Transverse colon (tissue), 4 donors: ENCODE measurements at regions not wholly inside any gene's neighbourhood (a gene's known extent, or its start where the extent isn't known, plus 50 kb on each side); places are given as distances from the start of the nearest gene placed in this dataset.

Experiments
- DNase-seq: peaks from one replicate; pipeline ENCODE4 v3.0.0-alpha.2; 2019
- H3K27ac ChIP-seq, 4 donors: fragments of 200-600 bp; sonication (generic); 2 replicates each; pipeline ENCODE4 v1.5.1; 2016 to 2018; ENCODE audit warnings: inconsistent platforms in 4 of 4
- H3K27me3 ChIP-seq: fragments of 200-600 bp; sonication (generic); 2 replicates; pipeline ENCODE4 v1.5.1; 2017; ENCODE audit warnings: inconsistent platforms
- H3K36me3 ChIP-seq, 4 donors: fragments of 200-600 bp; sonication (generic); 2 replicates each; pipeline ENCODE4 v1.5.1; 2017 to 2019; ENCODE audit warnings: inconsistent platforms in 4 of 4
- H3K4me1 ChIP-seq, 4 donors: fragments of 200-600 bp; sonication (generic); 2 replicates each; pipeline ENCODE4 v1.5.1; 2017 to 2020; ENCODE audit warnings: inconsistent platforms in 4 of 4
- H3K4me3 ChIP-seq, 4 donors: fragments of 200-600 bp; sonication (generic); 1 replicate in 1 of 4; 2 replicates in 3 of 4; pipeline versions ENCODE4 v1.5.1 to v1.6.1; 2017 to 2019; ENCODE audit warnings: inconsistent platforms in 4 of 4
- H3K9me3 ChIP-seq, 2 donors: fragments of 200-600 bp; sonication (generic); 2 replicates each; pipeline ENCODE4 v1.5.1; 2017 to 2019; ENCODE audit warnings: inconsistent platforms in 2 of 2
- EP300 ChIP-seq: sonication (generic); formaldehyde crosslinking; IDR thresholded peaks from one replicate; pipeline ENCODE4 v1.6.1; 2017; ENCODE audit warnings: antibody characterized with exemption, low read depth
- POLR2A ChIP-seq: fragments of 450-650 bp; IDR thresholded peaks from one replicate; pipeline ENCODE4 v1.6.1; 2016; ENCODE audit warnings: antibody characterized with exemption, mild to moderate bottlenecking, moderate library complexity
- POLR2AphosphoS5 ChIP-seq, 3 donors: sonication (generic); formaldehyde crosslinking; IDR thresholded peaks; one replicate each; pipeline ENCODE4 v1.6.1; 2016; ENCODE audit warnings: antibody characterized with exemption in 3 of 3
- WGBS, 2 donors: methylation state at CpG; one replicate each; pipeline ENCODE4 v1.1.5; 2018; ENCODE audit warnings: low coverage in 1 of 2; 5-methylcytosine and 5-hydroxymethylcytosine counted together
- in situ Hi-C, 4 donors: fragments of 200-750 bp; cut with MboI; loops; one replicate each; pipeline versions ENCODE4 v1.15.0 to v1.15.1; 2017; ENCODE audit warnings: low sequenced_read_pairs in 3 of 4, low pct_ligation_motif_present in 1 of 4, low pct_unique_long_range_greater_than_20kb in 1 of 4
- intact Hi-C: fragments of 100-400 bp; cut with DNase I; formaldehyde crosslinking; loops from one replicate; pipeline ENCODE4 v1.15.1; 2023; ENCODE audit warnings: low total_unique reads
- TF ChIP-seq, protein P1 (sequence below), 5 experiments: fragments of 200-600 bp in 3 of 5; fragments of 450-650 bp in 2 of 5; sonication (generic) in 3 of 5; IDR thresholded peaks; 1 replicate in 2 of 5; 2 replicates in 3 of 5; pipeline ENCODE4 v1.5.1; 2016 to 2017; ENCODE audit warnings: antibody characterized with exemption in 5 of 5, inconsistent platforms in 3 of 5, mild to moderate bottlenecking in 2 of 5, moderate library complexity in 1 of 5

DNA sequence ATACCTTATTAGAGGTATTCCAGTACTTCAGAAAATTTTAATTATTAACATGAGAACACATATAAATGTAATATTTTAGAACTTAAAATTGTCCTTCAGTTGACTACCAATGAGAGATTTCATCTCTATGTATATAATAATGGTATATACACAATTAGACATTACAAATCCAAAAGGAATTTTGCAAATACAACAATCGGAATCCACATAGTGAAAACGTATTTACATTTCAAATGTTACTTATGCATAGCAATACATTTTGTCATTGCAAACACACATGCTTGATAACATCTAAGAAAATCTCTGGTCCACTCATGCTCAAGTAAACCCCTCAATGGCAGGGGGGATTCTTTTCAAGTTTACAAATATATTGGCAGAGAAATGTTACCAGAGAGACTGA is 2345.2 kb downstream of the PCDH9 start:
- H3K27me3 ChIP-seq = no peaks in the 10 kb centered on the region
- TF ChIP-seq, protein P1, sequence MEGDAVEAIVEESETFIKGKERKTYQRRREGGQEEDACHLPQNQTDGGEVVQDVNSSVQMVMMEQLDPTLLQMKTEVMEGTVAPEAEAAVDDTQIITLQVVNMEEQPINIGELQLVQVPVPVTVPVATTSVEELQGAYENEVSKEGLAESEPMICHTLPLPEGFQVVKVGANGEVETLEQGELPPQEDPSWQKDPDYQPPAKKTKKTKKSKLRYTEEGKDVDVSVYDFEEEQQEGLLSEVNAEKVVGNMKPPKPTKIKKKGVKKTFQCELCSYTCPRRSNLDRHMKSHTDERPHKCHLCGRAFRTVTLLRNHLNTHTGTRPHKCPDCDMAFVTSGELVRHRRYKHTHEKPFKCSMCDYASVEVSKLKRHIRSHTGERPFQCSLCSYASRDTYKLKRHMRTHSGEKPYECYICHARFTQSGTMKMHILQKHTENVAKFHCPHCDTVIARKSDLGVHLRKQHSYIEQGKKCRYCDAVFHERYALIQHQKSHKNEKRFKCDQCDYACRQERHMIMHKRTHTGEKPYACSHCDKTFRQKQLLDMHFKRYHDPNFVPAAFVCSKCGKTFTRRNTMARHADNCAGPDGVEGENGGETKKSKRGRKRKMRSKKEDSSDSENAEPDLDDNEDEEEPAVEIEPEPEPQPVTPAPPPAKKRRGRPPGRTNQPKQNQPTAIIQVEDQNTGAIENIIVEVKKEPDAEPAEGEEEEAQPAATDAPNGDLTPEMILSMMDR (IDR thresholded peaks at IDR 0.05) = no peak
- no peak for TF ChIP-seq POLR2AphosphoS5 (IDR thresholded peaks at IDR 0.05)
- TF ChIP-seq EP300 = no peak
- TF ChIP-seq POLR2A = no peak
- no peaks in the 10 kb centered on the region for H3K9me3 ChIP-seq
- in situ Hi-C loops = no loop called here
- DNase-seq = no peak
- no peaks in the 10 kb centered on the region for H3K36me3 ChIP-seq
- WGBS, 2 donors = 68 to 71% methylated on average over 2 of the region's 2 CpGs
- no peaks in the 10 kb centered on the region for H3K4me1 ChIP-seq
- intact Hi-C loops = no loop called here
- no peak overlapping the region for H3K27ac ChIP-seq
- H3K4me3 ChIP-seq = no peak overlapping the region

DNA sequence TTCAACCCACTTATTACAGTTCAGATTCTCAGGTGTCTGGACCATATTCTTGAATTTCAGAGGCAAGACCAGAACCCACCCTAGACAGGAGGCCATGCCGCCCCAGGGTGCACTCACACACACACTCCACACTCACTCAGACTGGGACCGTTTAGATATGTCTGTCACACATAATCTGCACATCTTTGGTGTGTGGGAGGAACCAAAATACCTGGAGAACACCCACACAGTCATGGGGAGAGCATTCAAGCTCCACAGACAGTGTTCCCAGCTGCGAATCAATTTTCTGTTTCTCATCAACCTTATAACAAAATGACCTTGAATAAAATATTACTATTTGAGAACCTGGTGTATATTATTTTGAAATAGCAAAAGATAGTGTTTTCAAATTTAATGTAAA is 2353.0 kb downstream of the PCDH9 start:
- H3K27ac ChIP-seq = no peak overlapping the region
- H3K27me3 ChIP-seq = no peaks in the 10 kb centered on the region
- 60 to 64% methylated on average over 2 to 3 of the region's 3 CpGs for whole genome bisulfite sequencing, 2 donors
- H3K4me3 ChIP-seq = no peak overlapping the region
- intact Hi-C loops = no loop called here
- TF ChIP-seq EP300 = no peak
- TF ChIP-seq POLR2AphosphoS5 (IDR thresholded peaks at IDR 0.05) = no peak
- TF ChIP-seq, protein P1 (IDR thresholded peaks at IDR 0.05) = no peak
- TF ChIP-seq POLR2A = no peak
- H3K4me1 ChIP-seq = no peaks in the 10 kb centered on the region
- no peak for DNase-seq
- no peaks in the 10 kb centered on the region for H3K36me3 ChIP-seq
- in situ Hi-C loops = no loop called here
- H3K9me3 ChIP-seq = peaks cover 0 to 8% of the 10 kb centered on the region in 2 donors

DNA sequence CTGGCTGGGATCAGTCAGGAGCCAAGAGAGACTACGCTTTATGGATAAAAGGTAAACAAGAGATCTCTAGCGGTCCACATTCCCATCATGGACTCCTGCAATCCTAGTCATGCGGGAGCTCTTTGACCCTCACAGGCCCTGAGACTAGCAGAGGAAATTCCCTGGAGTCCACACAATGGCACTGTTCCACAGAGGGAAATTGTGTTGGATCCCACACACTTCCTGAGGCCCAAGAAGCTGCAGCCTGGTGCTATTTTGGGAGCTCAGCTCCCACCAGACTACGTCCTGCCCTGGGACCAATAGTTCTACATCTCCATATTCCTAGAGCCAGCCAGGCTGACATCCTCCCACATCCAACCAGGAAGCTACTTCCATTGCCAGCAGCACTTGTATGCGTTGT is 2358.4 kb downstream of the PCDH9 start:
- TF ChIP-seq, protein P1 (IDR thresholded peaks at IDR 0.05) = no peak
- TF ChIP-seq POLR2A = no peak
- TF ChIP-seq POLR2AphosphoS5 (IDR thresholded peaks at IDR 0.05) = no peak
- TF ChIP-seq EP300 = no peak
- no peak for DNase-seq
- Histone ChIP-seq H3K27me3 (no peaks in the 10 kb centered on the region), H3K36me3 (no peaks in the 10 kb centered on the region), H3K9me3 (peaks cover 0 to 8% of the 10 kb centered on the region in 2 donors), H3K4me1 (no peaks in the 10 kb centered on the region), H3K4me3 (no peak overlapping the region), H3K27ac (no peak overlapping the region)
- intact Hi-C loops (no loop called here), in situ Hi-C loops (no loop called here)
- WGBS, 2 donors = 81% methylated on average over 5 of the region's 5 CpGs; no CpG with 5 or more reads in 1 of the 2 donors

DNA sequence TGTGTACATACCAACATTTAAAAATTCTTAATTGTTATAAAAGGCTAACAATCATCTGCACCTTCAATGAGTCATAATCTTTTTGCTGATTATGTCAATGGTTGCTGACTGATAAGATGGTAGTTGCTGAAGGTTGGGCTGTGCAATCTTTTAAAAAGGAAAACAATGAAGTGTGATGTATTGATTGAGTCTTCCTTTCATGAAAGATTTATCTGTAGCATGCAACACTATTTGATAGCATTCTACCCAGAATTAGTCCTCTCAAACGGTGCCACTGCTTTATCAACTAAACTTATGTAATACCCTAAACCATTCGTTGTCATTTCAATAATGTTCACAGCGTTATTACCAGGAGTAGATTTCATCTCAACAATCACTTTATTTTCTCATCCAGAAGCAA is 2360.6 kb downstream of the PCDH9 start:
- WGBS, 2 donors = 62 to 84% methylated on average over 3 of the region's 3 CpGs

More for the DNA sequence above, 2360.6 kb downstream of the PCDH9 start:
- Histone ChIP-seq H3K36me3 (no peaks in the 10 kb centered on the region), H3K4me3 (no peak overlapping the region), H3K27me3 (no peaks in the 10 kb centered on the region), H3K27ac (no peak overlapping the region), H3K9me3 (peaks cover 0 to 8% of the 10 kb centered on the region in 2 donors), H3K4me1 (no peaks in the 10 kb centered on the region)
- intact Hi-C loops (no loop called here), in situ Hi-C loops (no loop called here)
- DNase-seq = no peak
- TF ChIP-seq POLR2A (no peak), EP300 (no peak), POLR2AphosphoS5 (IDR thresholded peaks at IDR 0.05) (no peak)
- TF ChIP-seq, protein P1 (IDR thresholded peaks at IDR 0.05) = no peak
